ENCODE measurements at regions not wholly inside any gene's neighbourhood (a gene's known extent, or its start where the extent isn't known, plus 50 kb on each side); places are given as distances from the start of the nearest gene placed in this dataset.
"Not testable (repeated sequence)": the region's sequence is repeated elsewhere in the genome, so short reads cannot be mapped to it uniquely, and the experiment has no call there.

- DNase-seq, result no peak
Measured at GRCh38 chr2:149733936-149734685, 146.5 kb upstream of the MMADHC start.

- no peak for DNase-seq
Measured at GRCh38 chr2:149732730-149733290, 145.2 kb upstream of the MMADHC start.

GRCh38 chr2:149732001-149732685, 144.6 kb upstream of the MMADHC start:
- DNase-seq, result no peak

GRCh38 chr2:149731079-149731478, 143.5 kb upstream of the MMADHC start:
- no peak for DNase-seq

GRCh38 chr2:149729586-149729985, 142.0 kb upstream of the MMADHC start:
- no peak for DNase-seq

GRCh38 chr2:149727927-149728326, 140.4 kb upstream of the MMADHC start:
- no peak for DNase-seq

GRCh38 chr2:149725234-149725633, 137.7 kb upstream of the MMADHC start:
- DNase-seq, result no peak

GRCh38 chr2:149724091-149724490, 136.5 kb upstream of the MMADHC start:
- DNase-seq, result no peak

GRCh38 chr2:149720615-149721014, 133.0 kb upstream of the MMADHC start:
- no peak for DNase-seq

GRCh38 chr2:149719695-149720094, 132.1 kb upstream of the MMADHC start:
- DNase-seq, result no peak

- DNase-seq, result no peak
Measured at GRCh38 chr2:149716687-149717086, 129.1 kb upstream of the MMADHC start.

GRCh38 chr2:149715894-149716293, 128.3 kb upstream of the MMADHC start:
- no peak for DNase-seq

- DNase-seq, result peak in 1 of 2 experiments; percentile 57
Measured at GRCh38 chr2:149715005-149715592, 127.5 kb upstream of the MMADHC start.

- DNase-seq, result no peak
Measured at GRCh38 chr2:149709496-149710263, 122.1 kb upstream of the MMADHC start.

GRCh38 chr2:149703281-149703680, 115.7 kb upstream of the MMADHC start:
- no peak for DNase-seq

- no peak for DNase-seq
Measured at GRCh38 chr2:149702571-149702970, 115.0 kb upstream of the MMADHC start.

GRCh38 chr2:149701241-149701640, 113.7 kb upstream of the MMADHC start:
- DNase-seq, result no peak

- DNase-seq, result no peak
Measured at GRCh38 chr2:149692961-149693396, 105.4 kb upstream of the MMADHC start.

GRCh38 chr2:149690825-149691224, 103.2 kb upstream of the MMADHC start:
- no peak for DNase-seq

- DNase-seq, result peak in 1 of 2 experiments; percentile 42
Measured at GRCh38 chr2:149687052-149687427, 99.5 kb upstream of the MMADHC start.

- peak; percentile 73 to 89 for DNase-seq
Measured at GRCh38 chr2:149686136-149687051, 98.8 kb upstream of the MMADHC start.

- DNase-seq, result not testable (repeated sequence)
Measured at GRCh38 chr2:149685401-149685800, 97.8 kb upstream of the MMADHC start.
